SK-N-SH (cell line): ENCODE measurements at regions not wholly inside any gene's neighbourhood (a gene's known extent, or its start where the extent isn't known, plus 50 kb on each side); places are given as distances from the start of the nearest gene placed in this dataset.
A peak's percentile ranks its signal among the peaks of the same experiment; 100 is the strongest.

Experiments
- CTCF ChIA-PET: fragments of 300-600, 350-600 bp; formaldehyde crosslinking; extraction: SDS; loops from one replicate; lab custom pipeline; 2021; lab: Yijun Ruan, JAX
- POLR2A ChIA-PET: fragments of 350-600 bp; sonication (Branson Sonifier 250); formaldehyde crosslinking; extraction: SDS; loops from one replicate; lab custom pipeline; 2020; ENCODE audit warnings: antibody characterized with exemption, inconsistent platforms; lab: Yijun Ruan, JAX
- DNase-seq: peaks from one replicate; pipeline ENCODE4 v3.0.0; 2012
- H2AFZ ChIP-seq: fragments of 200-600 bp; sonication (generic); 2 replicates; pipeline ENCODE4 v1.8.1; 2016; ENCODE audit warnings: antibody characterized with exemption, mild to moderate bottlenecking, low read depth
- H3F3A ChIP-seq: fragments of 200-600 bp; sonication (generic); replicated peaks from 2 replicates; pipeline ENCODE3; 2016; ENCODE audit warnings: antibody characterized with exemption, mild to moderate bottlenecking; ENCODE audit not compliant: insufficient read depth
- H3K27ac ChIP-seq, 2 experiments: fragments of 200-500 bp in 1 of 2; fragments of 200-600 bp in 1 of 2; sonication (Bioruptor generic) in 1 of 2; sonication (generic), shearing (Covaris generic) in 1 of 2; 2 replicates each; pipeline versions ENCODE4 v1.5.1 to v1.6.1; 2014 to 2016; ENCODE audit warnings: low read depth in 2 of 2, inconsistent platforms in 1 of 2, low read length in 1 of 2, mild to moderate bottlenecking in 1 of 2, mixed read lengths in 1 of 2
- H3K27me3 ChIP-seq: fragments of 200-600 bp; sonication (generic), shearing (Covaris generic); 2 replicates; pipeline ENCODE4 v1.6.1; 2016; ENCODE audit warnings: mixed run types; ENCODE audit not compliant: insufficient read depth
- H3K36me3 ChIP-seq, 2 experiments: fragments of 200-500 bp in 1 of 2; fragments of 200-600 bp in 1 of 2; sonication (Bioruptor generic) in 1 of 2; sonication (generic) in 1 of 2; replicated peaks in 1 of 2; 2 replicates each; pipeline versions ENCODE3 to v1.5.1; 2014 to 2016; ENCODE audit warnings: low read length in 1 of 2, mild to moderate bottlenecking in 1 of 2; ENCODE audit not compliant: insufficient read depth in 2 of 2, control insufficient read depth in 1 of 2
- H3K4me1 ChIP-seq, 2 experiments: fragments of 200-500 bp in 1 of 2; fragments of 200-600 bp in 1 of 2; sonication (Bioruptor generic) in 1 of 2; sonication (generic), shearing (Covaris generic) in 1 of 2; 2 replicates each; pipeline versions ENCODE4 v1.5.1 to v1.6.1; 2014 to 2016; ENCODE audit warnings: low read depth in 1 of 2, low read length in 1 of 2, mixed run types in 1 of 2; ENCODE audit not compliant: insufficient read depth in 2 of 2, control insufficient read depth in 1 of 2
- H3K4me2 ChIP-seq: fragments of 200-600 bp; sonication (generic), shearing (Covaris generic); 2 replicates; pipeline ENCODE4 v1.6.1; 2017; ENCODE audit warnings: mixed run types
- H3K4me3 ChIP-seq, 2 experiments: fragments of 200-500 bp in 1 of 2; fragments of 200-600 bp in 1 of 2; sonication (Bioruptor generic) in 1 of 2; sonication (generic), shearing (Covaris generic) in 1 of 2; 2 replicates each; pipeline versions ENCODE4 v1.5.1 to v1.8.1; 2014 to 2016; ENCODE audit warnings: low read depth in 2 of 2, inconsistent platforms in 1 of 2, low read length in 1 of 2, mild to moderate bottlenecking in 1 of 2, mixed read lengths in 1 of 2, moderate library complexity in 1 of 2
- H3K79me2 ChIP-seq: fragments of 200-600 bp; sonication (generic); 2 replicates; pipeline ENCODE4 v1.8.1; 2017; ENCODE audit warnings: mild to moderate bottlenecking; ENCODE audit not compliant: insufficient read depth
- H3K9ac ChIP-seq: fragments of 200-600 bp; sonication (generic); 2 replicates; pipeline ENCODE4 v1.6.1; 2017; ENCODE audit warnings: mixed run types
- H3K9me2 ChIP-seq: fragments of 200-600 bp; sonication (generic); 2 replicates; pipeline ENCODE4 v1.6.1; 2017; ENCODE audit warnings: mixed run types
- H3K9me3 ChIP-seq: fragments of 200-600 bp; sonication (generic); 2 replicates; pipeline ENCODE4 v1.6.1; 2017; ENCODE audit warnings: mixed run types, mild to moderate bottlenecking, moderate library complexity
- H4K20me1 ChIP-seq: fragments of 200-600 bp; sonication (generic); 2 replicates; pipeline ENCODE4 v1.6.1; 2017; ENCODE audit warnings: mild to moderate bottlenecking, mixed run types; ENCODE audit not compliant: insufficient read depth
- EP300 ChIP-seq, 2 experiments: IDR thresholded peaks; 2 replicates each; pipeline versions ENCODE4 v1.4.0 to v1.6.1; 2012; ENCODE audit warnings: borderline replicate concordance in 1 of 2, low read depth in 1 of 2, low read length in 1 of 2
- EZH2phosphoT487 ChIP-seq: fragments of 200-600 bp; sonication (generic); IDR thresholded peaks from 2 replicates; pipeline ENCODE4 v1.6.1; 2017; ENCODE audit warnings: low read depth, mixed run types, mild to moderate bottlenecking, antibody characterized with exemption, moderate library complexity, borderline replicate concordance
- FOSL2 ChIP-seq: IDR thresholded peaks from 2 replicates; pipeline ENCODE4 v1.4.0; 2012; ENCODE audit warnings: low read depth, mild to moderate bottlenecking, moderate library complexity, borderline replicate concordance
- JUND ChIP-seq: IDR thresholded peaks from 2 replicates; pipeline ENCODE4 v1.4.0; 2012
- MEF2A ChIP-seq: IDR thresholded peaks from 2 replicates; pipeline ENCODE4 v1.4.0; 2012; ENCODE audit warnings: low read depth, borderline replicate concordance
- MXI1 ChIP-seq: IDR thresholded peaks from 2 replicates; pipeline ENCODE4 v1.6.1; 2012; ENCODE audit warnings: mild to moderate bottlenecking, low read depth, low read length, improper control_type of control experiment
- NFIC ChIP-seq: IDR thresholded peaks from 2 replicates; pipeline ENCODE4 v1.4.0; 2012; ENCODE audit warnings: borderline replicate concordance
- NRF1 ChIP-seq: IDR thresholded peaks from 2 replicates; pipeline ENCODE4 v1.6.1; 2012; ENCODE audit warnings: low read depth, mild to moderate bottlenecking, low read length
- POLR2AphosphoS5 ChIP-seq: IDR thresholded peaks from 2 replicates; pipeline ENCODE4 v1.6.1; 2012; ENCODE audit warnings: low read depth, low read length
- RAD21 ChIP-seq: IDR thresholded peaks from 2 replicates; pipeline ENCODE4 v1.6.1; 2012; ENCODE audit warnings: mild to moderate bottlenecking, low read length
- RCOR1 ChIP-seq: fragments of 150-350 bp; IDR thresholded peaks from 2 replicates; pipeline ENCODE4 v1.6.1; 2017; ENCODE audit warnings: antibody characterized with exemption, low read length
- TAF1 ChIP-seq: IDR thresholded peaks from 2 replicates; pipeline ENCODE4 v1.6.1; 2012; ENCODE audit warnings: low read depth, mild to moderate bottlenecking, low read length, moderate library complexity, borderline replicate concordance
- TCF12 ChIP-seq: IDR thresholded peaks from 2 replicates; pipeline ENCODE4 v1.4.0; 2012
- TEAD4 ChIP-seq: IDR thresholded peaks from 2 replicates; pipeline ENCODE4 v1.4.0; 2012; ENCODE audit warnings: mild to moderate bottlenecking, borderline replicate concordance; ENCODE audit not compliant: insufficient read depth
- WGBS: methylation state at CpG from one replicate; pipeline ENCODE4 v1.1.6; 2017; ENCODE audit warnings: low lambda C conversion rate; 5-methylcytosine and 5-hydroxymethylcytosine counted together
- TF ChIP-seq, protein P1 (sequence below): IDR thresholded peaks from 2 replicates; pipeline ENCODE4; 2012

DNA sequence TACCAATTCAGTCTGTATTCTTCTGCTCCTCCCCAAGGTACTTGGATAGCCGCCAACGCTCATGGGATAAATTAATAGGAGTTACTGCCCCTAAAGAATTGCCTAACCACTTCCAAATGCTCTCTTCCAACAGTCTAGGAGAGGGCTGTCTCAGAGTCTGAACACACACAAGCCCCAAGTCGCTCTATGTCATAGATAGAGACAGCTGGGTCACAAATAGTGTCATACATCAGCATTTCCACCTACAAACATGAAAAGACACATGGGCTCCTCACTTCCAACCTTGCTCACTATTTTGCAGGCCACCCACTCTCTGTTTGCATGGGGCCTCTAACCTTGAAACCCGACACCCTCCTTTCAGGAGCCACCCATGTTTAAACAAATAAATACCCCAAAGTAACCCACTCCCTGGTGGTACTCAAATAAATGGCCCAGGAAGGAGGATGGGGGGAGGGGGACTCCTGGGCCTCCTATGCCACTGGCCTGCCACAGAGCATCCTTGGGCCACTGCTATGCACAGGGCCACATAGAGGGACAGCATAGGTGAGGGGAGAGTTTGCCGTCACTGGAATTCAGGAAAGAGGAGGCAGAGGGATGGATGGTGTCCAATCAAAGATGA, 265.9 kb downstream of the SOX9 start:
- no peak overlapping the region for H2AFZ ChIP-seq
- POLR2A ChIA-PET: interaction anchor here (0.8 kb wide), 1 partner anchor 16 kb away, joined by 8 read pairs; no protein-coding TSS in a partner anchor

GRCh38 chr17:72387487-72387886, 266.7 kb downstream of the SOX9 start:
- no peaks in the 10 kb centered on the region for H3K9me3 ChIP-seq
- H3K4me2 ChIP-seq: peak overlapping the region; percentile 43
- no peaks in the 10 kb centered on the region for H4K20me1 ChIP-seq
- H3K9ac ChIP-seq: peak overlapping the region; percentile 41; the same call in 1 of the 2 replicates
- H3K27me3 ChIP-seq: no peaks in the 10 kb centered on the region
- ChIA-PET POLR2A (interaction anchor here (0.8 kb wide), 1 partner anchor 16 kb away, joined by 8 read pairs; no protein-coding TSS in a partner anchor), CTCF (no interaction called here)
- H2AFZ ChIP-seq: 0 out of 2 replicates have a peak overlapping the region, but pooled peaks have one; percentile 27
- H3K79me2 ChIP-seq: no peaks in the 10 kb centered on the region
- no peaks in the 10 kb centered on the region for H3K9me2 ChIP-seq
- TF ChIP-seq EP300 (IDR thresholded peaks at IDR 0.05; ENCODE audit: borderline replicate concordance in 1 of 2, low read depth in 1 of 2, low read length in 1 of 2) (peak in 1 of 2 experiments; percentile 69; a peak in 1 of 4 replicates), JUND (peak; percentile 78), EZH2phosphoT487 (no peak), FOSL2 (peak; percentile 86), TAF1 (0 out of 2 replicates have a peak, but pooled peaks have one; percentile 13), TEAD4 (0 out of 2 replicates have a peak, but pooled peaks have one; percentile 33), MEF2A (0 out of 2 replicates have a peak, but pooled peaks have one; percentile 16), TCF12 (peak; percentile 77), POLR2AphosphoS5 (peak; percentile 12; the same call in 1 of the 2 replicates), NRF1 (no peak), NFIC (0 out of 2 replicates have a peak, but pooled peaks have one; percentile 21), RAD21 (no peak)
- TF ChIP-seq, protein P1, sequence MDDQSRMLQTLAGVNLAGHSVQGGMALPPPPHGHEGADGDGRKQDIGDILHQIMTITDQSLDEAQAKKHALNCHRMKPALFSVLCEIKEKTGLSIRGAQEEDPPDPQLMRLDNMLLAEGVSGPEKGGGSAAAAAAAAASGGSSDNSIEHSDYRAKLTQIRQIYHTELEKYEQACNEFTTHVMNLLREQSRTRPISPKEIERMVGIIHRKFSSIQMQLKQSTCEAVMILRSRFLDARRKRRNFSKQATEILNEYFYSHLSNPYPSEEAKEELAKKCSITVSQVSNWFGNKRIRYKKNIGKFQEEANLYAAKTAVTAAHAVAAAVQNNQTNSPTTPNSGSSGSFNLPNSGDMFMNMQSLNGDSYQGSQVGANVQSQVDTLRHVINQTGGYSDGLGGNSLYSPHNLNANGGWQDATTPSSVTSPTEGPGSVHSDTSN: peak; percentile 36; the same call in 1 of the 2 replicates
- no peaks in the 10 kb centered on the region for H3K36me3 ChIP-seq
- H3K4me1 ChIP-seq: peaks cover 6 to 56% of the 10 kb centered on the region in 2 experiments; a peak in 3 of 4 replicates
- WGBS: 44% methylated on average over 7 of the region's 7 CpGs
- no peak for DNase-seq
- H3K27ac ChIP-seq: peak overlapping the region in 1 of 2 experiments; percentile 93; a peak in 2 of 4 replicates
- H3K4me3 ChIP-seq: no peak overlapping the region
- peaks cover 31% of the 10 kb centered on the region for H3F3A ChIP-seq

More for the DNA sequence above, 265.9 kb downstream of the SOX9 start:
- TF ChIP-seq NFIC: peak; percentile 41; the same call in 1 of the 2 replicates
- TF ChIP-seq MXI1: no peak
- TF ChIP-seq RCOR1: peak; percentile 41; the same call in 1 of the 2 replicates
- CTCF ChIA-PET: interaction anchor here (0.7 to 1.6 kb wide), 3 partner anchors 21 to 151 kb away, joined by 3 to 4 read pairs (median 3); no protein-coding TSS in a partner anchor
- WGBS: 88% methylated on average over 5 of the region's 5 CpGs
- DNase-seq: no peak
- no peaks in the 10 kb centered on the region for H3K27me3 ChIP-seq
- peak overlapping the region; percentile 41; the same call in 1 of the 2 replicates for H3K9ac ChIP-seq
- H3K36me3 ChIP-seq: no peaks in the 10 kb centered on the region
- H3K4me3 ChIP-seq: no peak overlapping the region
- H3K27ac ChIP-seq: peak overlapping the region in 1 of 2 experiments; percentile 93; a peak in 2 of 4 replicates
- peaks cover 27% of the 10 kb centered on the region for H3F3A ChIP-seq
- peaks cover 12 to 48% of the 10 kb centered on the region in 2 experiments; a peak in 3 of 4 replicates for H3K4me1 ChIP-seq
- no peaks in the 10 kb centered on the region for H3K79me2 ChIP-seq
- no peaks in the 10 kb centered on the region for H4K20me1 ChIP-seq
- H3K4me2 ChIP-seq: peak overlapping the region; percentile 43
- H3K9me2 ChIP-seq: no peaks in the 10 kb centered on the region
- H3K9me3 ChIP-seq: no peaks in the 10 kb centered on the region
